Muscle of leg (tissue), 3 donors: ENCODE measurements at regions not wholly inside any gene's neighbourhood (a gene's known extent, or its start where the extent isn't known, plus 50 kb on each side); places are given as distances from the start of the nearest gene placed in this dataset.
A peak's percentile ranks its signal among the peaks of the same experiment; 100 is the strongest.

Source experiments
- DNase-seq: peaks from one replicate; pipeline ENCODE4 v3.0.0; 2013
- H3K27ac ChIP-seq: one replicate; pipeline ENCODE4 v1.5.1; 2013; ENCODE audit warnings: mild to moderate bottlenecking, low read length, control low read depth
- H3K27me3 ChIP-seq: one replicate; pipeline ENCODE4 v1.6.1; 2013; ENCODE audit warnings: low read length; ENCODE audit not compliant: control insufficient read depth, insufficient read depth
- H3K36me3 ChIP-seq: one replicate; pipeline ENCODE4 v1.6.1; 2013; ENCODE audit warnings: low read length; ENCODE audit not compliant: control insufficient read depth, insufficient read depth
- H3K4me1 ChIP-seq: one replicate; pipeline ENCODE4 v1.6.1; 2013; ENCODE audit warnings: low read length; ENCODE audit not compliant: control insufficient read depth, insufficient read depth
- H3K4me3 ChIP-seq: one replicate; pipeline ENCODE4 v1.5.1; 2013; ENCODE audit warnings: low read length, control low read depth
- H3K9me3 ChIP-seq: replicated peaks from 2 replicates; pipeline ENCODE4 v1.6.1; 2013; ENCODE audit warnings: low read depth, low read length; ENCODE audit not compliant: control insufficient read depth
- WGBS: methylation state at CpG from one replicate; pipeline ENCODE4 v1.1.5; 2013; ENCODE audit warnings: missing lambda C conversion rate; ENCODE audit not compliant: insufficient coverage; 5-methylcytosine and 5-hydroxymethylcytosine counted together

DNA sequence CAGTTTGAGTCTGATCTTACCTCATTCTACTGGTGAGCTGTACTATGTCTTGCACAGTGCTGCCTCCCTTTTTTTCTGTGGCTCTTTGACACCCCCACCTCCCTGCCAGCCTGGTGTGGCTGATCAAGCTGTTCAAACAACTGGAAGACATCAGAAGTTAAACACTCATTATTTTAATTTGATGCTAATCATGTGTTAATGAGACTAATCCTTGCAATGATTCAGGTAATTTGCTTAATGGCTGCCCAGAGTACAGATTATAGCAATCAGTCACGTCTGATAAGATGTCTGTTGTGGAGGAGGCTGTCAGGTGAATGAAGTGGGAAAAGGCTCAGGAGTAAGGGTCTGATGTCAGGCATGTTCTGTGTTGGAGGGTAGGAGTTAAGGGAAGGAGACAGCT lies 87.4 kb upstream of the GK2 start:
- no peak overlapping the region for H3K4me3 ChIP-seq
- H3K27ac ChIP-seq, result no peak overlapping the region
- WGBS, result 45% methylated on average over 1 of the region's 1 CpG
- H3K36me3 ChIP-seq, result no peaks in the 10 kb centered on the region
- no peak for DNase-seq
- H3K4me1 ChIP-seq, result no peaks in the 10 kb centered on the region
- H3K27me3 ChIP-seq, result no peaks in the 10 kb centered on the region
- no peaks in the 10 kb centered on the region for H3K9me3 ChIP-seq

DNA sequence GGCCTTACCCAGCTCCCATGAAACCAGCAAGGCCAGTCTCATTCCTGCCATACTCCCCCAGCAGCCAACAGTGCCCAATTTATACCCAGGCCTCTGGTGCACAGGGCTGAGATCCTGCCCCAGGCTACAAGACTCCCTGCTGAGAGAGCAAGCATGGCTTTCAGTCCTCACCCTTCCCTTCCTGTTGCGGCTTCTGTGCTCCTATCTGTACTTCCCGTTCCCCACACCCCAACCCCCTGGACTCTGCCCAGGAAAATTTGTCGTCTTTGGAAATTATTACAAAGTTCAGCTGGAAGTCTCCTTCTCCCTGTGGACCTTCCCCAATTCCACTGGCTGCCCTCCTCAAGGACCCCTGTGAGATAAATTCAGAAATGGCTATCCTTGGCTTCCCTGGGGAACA lies 84.1 kb upstream of the GK2 start:
- Histone ChIP-seq H3K36me3 (no peaks in the 10 kb centered on the region), H3K4me3 (no peak overlapping the region), H3K27ac (no peak overlapping the region), H3K9me3 (no peaks in the 10 kb centered on the region), H3K4me1 (no peaks in the 10 kb centered on the region), H3K27me3 (no peaks in the 10 kb centered on the region)
- 70% methylated on average over 3 of the region's 3 CpGs for WGBS
- DNase-seq, result peak; percentile 43

- no peak overlapping the region for H3K4me3 ChIP-seq
- H3K36me3 ChIP-seq, result no peaks in the 10 kb centered on the region
- H3K4me1 ChIP-seq, result no peaks in the 10 kb centered on the region
- WGBS, result no CpG with 5 or more reads among the region's 2 CpGs
- H3K27me3 ChIP-seq, result no peaks in the 10 kb centered on the region
- no peak for DNase-seq
- no peaks in the 10 kb centered on the region for H3K9me3 ChIP-seq
- H3K27ac ChIP-seq, result no peak overlapping the region
Observed at GRCh38 chr4:79489506-79489905, 81.5 kb upstream of the GK2 start.

- Histone ChIP-seq H3K27me3 (no peaks in the 10 kb centered on the region), H3K9me3 (no peaks in the 10 kb centered on the region), H3K4me1 (no peaks in the 10 kb centered on the region), H3K4me3 (no peak overlapping the region), H3K36me3 (no peaks in the 10 kb centered on the region), H3K27ac (no peak overlapping the region)
- DNase-seq, result peak; percentile 29
- 20% methylated on average over 1 of the region's 2 CpGs for WGBS
Observed at GRCh38 chr4:79476196-79476595, 68.2 kb upstream of the GK2 start.

GRCh38 chr4:79473439-79473724 lies 65.4 kb upstream of the GK2 start:
- Histone ChIP-seq H3K27me3 (no peaks in the 10 kb centered on the region), H3K36me3 (no peaks in the 10 kb centered on the region), H3K27ac (no peak overlapping the region), H3K4me3 (no peak overlapping the region), H3K9me3 (no peaks in the 10 kb centered on the region), H3K4me1 (no peaks in the 10 kb centered on the region)
- no peak for DNase-seq
- WGBS, result no CpG with 5 or more reads among the region's 3 CpGs

DNA sequence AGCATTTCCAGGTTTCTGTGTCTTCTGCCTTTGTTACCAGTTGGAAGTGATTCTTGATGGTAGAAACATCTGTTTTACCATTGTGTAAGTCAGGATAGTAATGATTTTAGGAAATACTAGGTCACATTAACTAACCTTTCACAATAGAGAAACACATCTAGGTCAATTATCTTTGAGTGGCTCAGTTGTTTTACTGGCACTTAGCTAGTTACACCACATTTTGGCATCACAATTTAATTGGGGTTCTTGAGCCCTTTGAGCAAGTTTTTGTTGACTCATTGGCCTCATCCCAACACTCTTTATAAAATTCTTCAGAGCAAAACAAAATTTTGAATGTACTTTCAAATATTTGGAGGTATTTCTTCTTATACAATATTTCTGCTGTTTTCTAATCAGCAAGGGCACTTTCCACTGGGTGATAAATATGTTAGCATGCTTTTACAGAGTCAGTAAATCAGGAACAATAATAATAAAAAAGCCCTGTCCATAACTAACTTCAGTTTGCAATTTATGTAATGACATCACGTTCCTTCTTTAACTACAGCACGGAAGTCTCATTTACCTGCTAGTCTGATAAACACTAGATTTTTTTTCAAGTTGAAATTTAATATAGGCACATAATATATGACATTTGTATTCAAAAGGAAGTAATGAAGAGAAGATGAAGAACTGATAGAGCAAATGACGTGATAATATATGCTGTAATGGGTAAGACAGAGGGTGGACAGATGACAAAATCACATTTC lies 64.8 kb upstream of the GK2 start:
- no CpG with 5 or more reads among the region's 3 CpGs for WGBS
- H3K27ac ChIP-seq, result no peak overlapping the region
- no peaks in the 10 kb centered on the region for H3K4me1 ChIP-seq
- H3K4me3 ChIP-seq, result no peak overlapping the region
- no peaks in the 10 kb centered on the region for H3K27me3 ChIP-seq
- no peaks in the 10 kb centered on the region for H3K9me3 ChIP-seq
- H3K36me3 ChIP-seq, result no peaks in the 10 kb centered on the region
- no peak for DNase-seq

- no peaks in the 10 kb centered on the region for H3K4me1 ChIP-seq
- H3K27me3 ChIP-seq, result no peaks in the 10 kb centered on the region
- DNase-seq, result no peak
- no peaks in the 10 kb centered on the region for H3K36me3 ChIP-seq
- H3K9me3 ChIP-seq, result no peaks in the 10 kb centered on the region
- no CpG with 5 or more reads among the region's 1 CpG for WGBS
- H3K4me3 ChIP-seq, result no peak overlapping the region
- H3K27ac ChIP-seq, result no peak overlapping the region
Observed at GRCh38 chr4:79472036-79472435, 64.0 kb upstream of the GK2 start.

DNA sequence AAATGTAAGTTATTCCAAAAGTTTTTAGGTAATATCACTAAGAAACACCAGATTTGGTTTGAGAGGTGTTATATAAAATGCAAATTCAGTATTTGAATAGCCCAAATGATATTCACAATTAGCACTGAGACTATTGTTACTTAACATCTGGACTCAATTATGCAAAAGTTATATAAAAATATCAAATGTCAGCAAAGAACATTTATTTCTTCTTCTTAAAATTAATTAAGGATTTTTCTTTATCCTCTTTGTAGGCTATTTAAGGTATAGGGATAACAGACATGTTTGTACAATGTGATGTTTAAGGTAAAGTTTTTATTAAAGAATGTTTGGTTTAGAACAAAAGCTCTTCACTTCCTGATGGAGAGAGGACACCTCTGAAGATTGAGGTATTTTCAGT lies 63.3 kb upstream of the GK2 start:
- Histone ChIP-seq H3K27me3 (no peaks in the 10 kb centered on the region), H3K36me3 (no peaks in the 10 kb centered on the region), H3K9me3 (no peaks in the 10 kb centered on the region), H3K4me3 (no peak overlapping the region), H3K4me1 (no peaks in the 10 kb centered on the region), H3K27ac (no peak overlapping the region)
- DNase-seq, result no peak

- H3K9me3 ChIP-seq, result peaks cover 3% of the 10 kb centered on the region
Observed at GRCh38 chr4:79467246-79467932, 59.4 kb upstream of the GK2 start.

GRCh38 chr4:79466621-79467020 lies 58.6 kb upstream of the GK2 start:
- no peak overlapping the region for H3K4me3 ChIP-seq
- H3K4me1 ChIP-seq, result no peaks in the 10 kb centered on the region
- H3K27me3 ChIP-seq, result no peaks in the 10 kb centered on the region
- WGBS, result no CpG with 5 or more reads among the region's 1 CpG
- peak; percentile 73 for DNase-seq
- no peaks in the 10 kb centered on the region for H3K36me3 ChIP-seq
- H3K27ac ChIP-seq, result no peak overlapping the region
- H3K9me3 ChIP-seq, result peaks cover 3% of the 10 kb centered on the region

More at GRCh38 chr4:79467246-79467932, 59.4 kb upstream of the GK2 start:
- peak; percentile 80 for DNase-seq
- no peaks in the 10 kb centered on the region for H3K4me1 ChIP-seq
- no peaks in the 10 kb centered on the region for H3K36me3 ChIP-seq
- H3K4me3 ChIP-seq, result no peak overlapping the region
- no peak overlapping the region for H3K27ac ChIP-seq
- no peaks in the 10 kb centered on the region for H3K27me3 ChIP-seq
